HepG2 (cell line): ENCODE measurements at regions not wholly inside any gene's neighbourhood (a gene's known extent, or its start where the extent isn't known, plus 50 kb on each side); places are given as distances from the start of the nearest gene placed in this dataset.

Experiments used
- ATAC-seq: fragments of 200-7000 bp; cut with Tn5 transposase; 3 replicates; pipeline ENCODE4 v1.9.1; 2020; ENCODE audit warnings: mild to moderate bottlenecking, moderate library complexity
- BruUV-seq: library from RNA; stranded (reverse); fragments of 400-500 nt; replicated peaks from 2 replicates; lab custom pipeline; 2021; lab: Mats Ljungman, UMichigan
- CTCF ChIA-PET: fragments of 300-600 bp; formaldehyde crosslinking; extraction: SDS; loops from one replicate; lab custom pipeline; 2021; ENCODE audit warnings: low total read pairs, inconsistent platforms, low intra/inter-chr PET ratio; lab: Yijun Ruan, JAX
- POLR2A ChIA-PET: fragments of 350-600 bp; sonication (Branson Sonifier 250); formaldehyde crosslinking; loops from one replicate; lab custom pipeline; 2020; ENCODE audit warnings: antibody characterized with exemption, inconsistent platforms; lab: Yijun Ruan, JAX
- DNase-seq: peaks from one replicate; pipeline ENCODE4 v3.0.0-alpha.2; 2015; ENCODE audit warnings: low spot score
- FAIRE-seq: peaks from 3 replicates; lab custom pipeline; 2011; peaks lifted over from hg19 to GRCh38; lab: Jason Lieb, UNC
- H2AFZ ChIP-seq: one replicate; pipeline ENCODE4 v1.6.1; 2011; ENCODE audit warnings: low read length, inconsistent platforms
- H3K27ac ChIP-seq: fragments of 300-600 bp; 3 replicates; pipeline ENCODE4 v1.8.0; 2011; ENCODE audit warnings: mixed run types, mild to moderate bottlenecking, mixed read lengths, low read length, inconsistent platforms; ENCODE audit not compliant: insufficient read depth; ENCODE audit errors: extremely low read length
- H3K27me3 ChIP-seq, 2 experiments: fragments of 200-600 bp in 1 of 2; 2 replicates in 1 of 2; 3 replicates in 1 of 2; pipeline versions ENCODE4 v1.6.0 to v1.8.0; 2011; ENCODE audit warnings: low read length in 2 of 2, mild to moderate bottlenecking in 2 of 2, moderate library complexity in 2 of 2, inconsistent platforms in 1 of 2; ENCODE audit not compliant: insufficient read depth in 2 of 2, control insufficient read depth in 1 of 2
- H3K36me3 ChIP-seq, 2 experiments: fragments of 200-600 bp in 1 of 2; replicated peaks in 1 of 2; 2 replicates in 1 of 2; 3 replicates in 1 of 2; pipeline versions ENCODE4 v1.5.1 to v1.8.0; 2011; ENCODE audit warnings: low read length in 2 of 2, inconsistent platforms in 1 of 2; ENCODE audit not compliant: insufficient read depth in 2 of 2, control insufficient read depth in 1 of 2
- H3K4me1 ChIP-seq: 2 replicates; pipeline ENCODE4 v1.5.1; 2012; ENCODE audit warnings: low read length, inconsistent platforms; ENCODE audit not compliant: insufficient read depth
- H3K4me2 ChIP-seq: 2 replicates; pipeline ENCODE4 v1.6.0; 2011; ENCODE audit warnings: low read depth, low read length, inconsistent platforms
- H3K4me3 ChIP-seq, 3 experiments: fragments of 200-600 bp in 1 of 3; sonication (generic), shearing (Covaris generic) in 1 of 3; replicated peaks in 1 of 3; 2 replicates each; pipeline ENCODE4 v1.5.1; 2011 to 2016; ENCODE audit warnings: low read length in 3 of 3, inconsistent platforms in 2 of 3, low read depth in 2 of 3, mild to moderate bottlenecking in 2 of 3, control low read depth in 1 of 3, mixed read lengths in 1 of 3; ENCODE audit not compliant: insufficient read depth in 1 of 3
- H3K79me2 ChIP-seq: one replicate; pipeline ENCODE4 v1.6.1; 2011; ENCODE audit warnings: low read length, inconsistent platforms; ENCODE audit not compliant: insufficient read depth
- H3K9ac ChIP-seq: 2 replicates; pipeline ENCODE4 v1.6.0; 2011; ENCODE audit warnings: mild to moderate bottlenecking, low read depth, low read length, inconsistent platforms; ENCODE audit not compliant: insufficient read depth
- H3K9me3 ChIP-seq: 2 replicates; pipeline ENCODE4 v1.5.1; 2012; ENCODE audit warnings: mild to moderate bottlenecking, low read length
- H4K20me1 ChIP-seq: 2 replicates; pipeline ENCODE4 v1.6.0; 2011; ENCODE audit warnings: inconsistent platforms, mild to moderate bottlenecking, low read length, moderate library complexity; ENCODE audit not compliant: insufficient read depth
- DRAP1 ChIP-seq: IDR thresholded peaks from 2 replicates; pipeline ENCODE4 v1.6.1; 2016; ENCODE audit warnings: missing genetic modification reagents, missing compliant biosample characterization
- UBTF ChIP-seq: sonication (generic); formaldehyde crosslinking; IDR thresholded peaks from 2 replicates; pipeline ENCODE4 v1.4.0; 2020; ENCODE audit warnings: mild to moderate bottlenecking, missing genetic modification reagents
- ZNF318 ChIP-seq: sonication (generic); formaldehyde crosslinking; IDR thresholded peaks from 2 replicates; pipeline ENCODE4 v1.4.0; 2020; ENCODE audit warnings: mild to moderate bottlenecking, missing genetic modification reagents
- WGBS: methylation state at CpG from one replicate; pipeline ENCODE4 v1.1.6; 2017; ENCODE audit warnings: low lambda C conversion rate; 5-methylcytosine and 5-hydroxymethylcytosine counted together
- in situ Hi-C: cut with HindIII; loops from 2 replicates; pipeline ENCODE4 v1.10.0; 2017; ENCODE audit warnings: low pct_unique_long_range_greater_than_20kb; ENCODE audit not compliant: extremely low pct_ligation_motif_present
- intact Hi-C: fragments of 100-400 bp; cut with micrococcal nuclease; formaldehyde crosslinking; loops from one replicate; pipeline ENCODE4 v1.10.0; 2022; ENCODE audit not compliant: unreplicated experiment

- TF ChIP-seq ZNF318 (CRISPR knock-in tag), result no peak
These were observed 1085.6 kb downstream of the KHDRBS2 start (continued) for GRCh38 chr6:61200444-61200843.

- no peaks in the 10 kb centered on the region for H3K27me3 ChIP-seq
- H4K20me1 ChIP-seq, result no peaks in the 10 kb centered on the region
- in situ Hi-C loops (no loop called here), intact Hi-C loops (no loop called here)
- H2AFZ ChIP-seq, result no peak overlapping the region
- FAIRE-seq (no peak), ATAC-seq (no peak), DNase-seq (no peak)
- H3K27ac ChIP-seq, result no peak overlapping the region
- TF ChIP-seq DRAP1 (CRISPR knock-in tag) (no peak), UBTF (no peak)
- no peak overlapping the region for H3K9ac ChIP-seq
- peaks cover 97% of the 10 kb centered on the region for H3K9me3 ChIP-seq
- WGBS, result 0% methylated on average over 2 of the region's 3 CpGs
- ChIA-PET POLR2A (no interaction called here), CTCF (no interaction called here)
- no peak overlapping the region for H3K4me2 ChIP-seq
- H3K36me3 ChIP-seq, result no peaks in the 10 kb centered on the region
- H3K4me3 ChIP-seq, result no peak overlapping the region
- no TSS peak for BruUV-seq
- H3K79me2 ChIP-seq, result no peaks in the 10 kb centered on the region
- no peaks in the 10 kb centered on the region for H3K4me1 ChIP-seq
These were observed 1092.3 kb downstream of the KHDRBS2 start for GRCh38 chr6:61193771-61194170.
